ENCODE measurements at regions not wholly inside any gene's neighbourhood (a gene's known extent, or its start where the extent isn't known, plus 50 kb on each side); places are given as distances from the start of the nearest gene placed in this dataset.

DNA sequence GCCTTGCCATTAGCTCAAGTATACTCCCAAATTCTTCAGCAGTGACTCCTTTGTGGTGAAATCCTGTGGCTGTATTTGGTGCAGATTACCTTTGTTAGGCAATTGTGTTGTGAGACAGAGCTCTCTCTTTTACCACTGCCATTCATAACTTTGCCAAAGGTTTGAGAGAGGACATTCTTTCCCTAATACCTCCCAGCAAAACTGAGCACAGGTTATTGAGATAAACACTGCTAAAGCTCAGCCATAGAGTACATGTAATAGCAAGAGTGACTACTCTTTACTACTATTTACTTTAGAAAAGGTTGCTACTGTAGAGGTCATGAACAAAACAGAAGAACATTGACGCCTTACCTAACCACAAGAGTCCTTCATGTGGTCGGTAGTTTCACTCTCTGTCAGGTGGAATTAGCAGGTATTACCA is 514.0 kb upstream of the ADAMTS5 start:
- BruUV-seq (replicated peaks): no TSS peak
- POLR2A ChIA-PET: no interaction called here
- no peaks in the 10 kb centered on the region for H3K9me3 Mint-ChIP-seq (ENCODE audit: unreplicated experiment)

DNA sequence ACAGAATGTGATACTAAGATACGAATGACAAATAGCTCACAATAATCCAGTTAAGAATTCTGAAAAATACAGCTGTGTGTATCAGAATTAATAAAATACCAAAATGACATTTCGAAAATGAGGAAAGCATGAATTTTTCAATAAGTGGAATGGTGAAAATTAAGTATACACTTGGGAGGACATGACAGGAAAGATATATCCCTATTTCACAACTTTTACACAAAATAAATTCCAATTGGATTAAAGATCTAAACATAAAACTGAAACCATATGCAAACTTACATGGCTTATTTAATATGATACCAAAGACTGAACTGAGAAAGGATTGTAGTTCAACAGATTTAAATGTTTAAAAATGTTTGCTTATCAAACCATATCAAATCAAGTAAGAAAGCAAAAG is 510.4 kb upstream of the ADAMTS5 start:
- Mint-ChIP-seq H3K27me3 (ENCODE audit: insufficient read depth, unreplicated experiment) (no peaks in the 10 kb centered on the region), H3K4me3 (ENCODE audit: unreplicated experiment) (no peak overlapping the region), H3K27ac (ENCODE audit: unreplicated experiment) (no peak overlapping the region), H3K9me3 (ENCODE audit: unreplicated experiment) (no peaks in the 10 kb centered on the region), H3K36me3 (ENCODE audit: insufficient read depth, unreplicated experiment) (no peaks in the 10 kb centered on the region), H3K4me1 (ENCODE audit: low read depth, unreplicated experiment) (peaks cover 6% of the 10 kb centered on the region)
- no peak overlapping the region for H3K4me3 ChIP-seq (ENCODE audit: low read depth, low read length)
- intact Hi-C loops (cut with micrococcal nuclease; ENCODE audit: unreplicated experiment): loop anchor here (2.0 to 10.0 kb wide), 2 partner anchors 112 to 626 kb away; no protein-coding TSS in a partner anchor
- no peaks in the 10 kb centered on the region for H3K36me3 ChIP-seq (ENCODE audit: control insufficient read depth, insufficient read depth, low read length)
- POLR2A ChIA-PET: no interaction called here
- TF ChIP-seq, protein P1, sequence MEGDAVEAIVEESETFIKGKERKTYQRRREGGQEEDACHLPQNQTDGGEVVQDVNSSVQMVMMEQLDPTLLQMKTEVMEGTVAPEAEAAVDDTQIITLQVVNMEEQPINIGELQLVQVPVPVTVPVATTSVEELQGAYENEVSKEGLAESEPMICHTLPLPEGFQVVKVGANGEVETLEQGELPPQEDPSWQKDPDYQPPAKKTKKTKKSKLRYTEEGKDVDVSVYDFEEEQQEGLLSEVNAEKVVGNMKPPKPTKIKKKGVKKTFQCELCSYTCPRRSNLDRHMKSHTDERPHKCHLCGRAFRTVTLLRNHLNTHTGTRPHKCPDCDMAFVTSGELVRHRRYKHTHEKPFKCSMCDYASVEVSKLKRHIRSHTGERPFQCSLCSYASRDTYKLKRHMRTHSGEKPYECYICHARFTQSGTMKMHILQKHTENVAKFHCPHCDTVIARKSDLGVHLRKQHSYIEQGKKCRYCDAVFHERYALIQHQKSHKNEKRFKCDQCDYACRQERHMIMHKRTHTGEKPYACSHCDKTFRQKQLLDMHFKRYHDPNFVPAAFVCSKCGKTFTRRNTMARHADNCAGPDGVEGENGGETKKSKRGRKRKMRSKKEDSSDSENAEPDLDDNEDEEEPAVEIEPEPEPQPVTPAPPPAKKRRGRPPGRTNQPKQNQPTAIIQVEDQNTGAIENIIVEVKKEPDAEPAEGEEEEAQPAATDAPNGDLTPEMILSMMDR (IDR thresholded peaks at IDR 0.05; ENCODE audit: insufficient read depth in 1 of 2, low read depth in 1 of 2, low read length in 1 of 2, severe bottlenecking in 1 of 2, unreplicated experiment in 1 of 2): no peak
- CTCF ChIA-PET: no interaction called here
- no peaks in the 10 kb centered on the region for H3K27me3 ChIP-seq (replicated peaks; ENCODE audit: control insufficient read depth, insufficient read depth, low read length)
- H3K4me1 ChIP-seq: no peaks in the 10 kb centered on the region
- DNase-seq: no peak
- BruUV-seq (replicated peaks): no TSS peak
- H3K9me3 ChIP-seq: no peaks in the 10 kb centered on the region

More for the DNA sequence above, 514.0 kb upstream of the ADAMTS5 start:
- intact Hi-C loops (cut with micrococcal nuclease; ENCODE audit: unreplicated experiment): no loop called here
- Histone ChIP-seq H3K36me3 (ENCODE audit: control insufficient read depth, insufficient read depth, low read length) (no peaks in the 10 kb centered on the region), H3K9me3 (no peaks in the 10 kb centered on the region), H3K4me1 (no peaks in the 10 kb centered on the region), H3K27me3 (replicated peaks; ENCODE audit: control insufficient read depth, insufficient read depth, low read length) (no peaks in the 10 kb centered on the region), H3K4me3 (ENCODE audit: low read depth, low read length) (no peak overlapping the region)
- no peak for DNase-seq
- CTCF ChIA-PET: no interaction called here
- Mint-ChIP-seq H3K36me3 (ENCODE audit: insufficient read depth, unreplicated experiment) (no peaks in the 10 kb centered on the region), H3K4me3 (ENCODE audit: unreplicated experiment) (no peak overlapping the region), H3K27me3 (ENCODE audit: insufficient read depth, unreplicated experiment) (no peaks in the 10 kb centered on the region), H3K27ac (ENCODE audit: unreplicated experiment) (no peak overlapping the region), H3K4me1 (ENCODE audit: low read depth, unreplicated experiment) (no peaks in the 10 kb centered on the region)
- TF ChIP-seq, protein P1 (IDR thresholded peaks at IDR 0.05; ENCODE audit: insufficient read depth in 1 of 2, low read depth in 1 of 2, low read length in 1 of 2, severe bottlenecking in 1 of 2, unreplicated experiment in 1 of 2): no peak

DNA sequence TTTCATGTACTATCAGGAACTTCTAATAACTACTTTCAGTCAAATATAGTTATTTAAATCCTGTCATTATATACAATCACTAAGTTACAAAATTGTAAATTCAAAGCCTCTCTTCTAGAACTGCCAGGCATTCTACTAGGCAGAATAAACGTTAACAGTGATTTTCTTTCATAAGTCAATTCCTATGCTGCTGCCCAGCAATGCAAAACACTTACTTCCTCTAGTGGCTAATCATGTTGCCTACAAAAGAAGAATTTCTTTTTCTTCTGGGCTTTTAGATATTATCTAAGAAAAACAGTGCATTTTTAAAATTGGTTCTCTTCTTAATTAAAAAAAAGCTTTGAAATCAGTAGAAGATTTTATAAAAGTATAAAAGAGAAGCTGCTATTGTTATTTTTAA is 509.8 kb upstream of the ADAMTS5 start:
- Histone ChIP-seq H3K9me3 (no peaks in the 10 kb centered on the region), H3K27me3 (replicated peaks; ENCODE audit: control insufficient read depth, insufficient read depth, low read length) (no peaks in the 10 kb centered on the region), H3K4me3 (ENCODE audit: low read depth, low read length) (no peak overlapping the region), H3K4me1 (no peaks in the 10 kb centered on the region), H3K36me3 (ENCODE audit: control insufficient read depth, insufficient read depth, low read length) (no peaks in the 10 kb centered on the region)
- DNase-seq: no peak
- POLR2A ChIA-PET: no interaction called here
- peaks cover 6% of the 10 kb centered on the region for H3K4me1 Mint-ChIP-seq (ENCODE audit: low read depth, unreplicated experiment)
- intact Hi-C loops (cut with micrococcal nuclease; ENCODE audit: unreplicated experiment): loop anchor here (2.0 to 10.0 kb wide), 2 partner anchors 112 to 626 kb away; no protein-coding TSS in a partner anchor
- CTCF ChIA-PET: no interaction called here
- no peak overlapping the region for H3K27ac Mint-ChIP-seq (ENCODE audit: unreplicated experiment)
- no peaks in the 10 kb centered on the region for H3K36me3 Mint-ChIP-seq (ENCODE audit: insufficient read depth, unreplicated experiment)
- no TSS peak for BruUV-seq (replicated peaks)
- H3K4me3 Mint-ChIP-seq (ENCODE audit: unreplicated experiment): no peak overlapping the region
- H3K27me3 Mint-ChIP-seq (ENCODE audit: insufficient read depth, unreplicated experiment): no peaks in the 10 kb centered on the region
- H3K9me3 Mint-ChIP-seq (ENCODE audit: unreplicated experiment): no peaks in the 10 kb centered on the region
- TF ChIP-seq, protein P1 (IDR thresholded peaks at IDR 0.05; ENCODE audit: insufficient read depth in 1 of 2, low read depth in 1 of 2, low read length in 1 of 2, severe bottlenecking in 1 of 2, unreplicated experiment in 1 of 2): peak in 1 of 2 experiments; percentile 31

All from Caco-2 (cell line).